ENCODE measurements at regions not wholly inside any gene's neighbourhood (a gene's known extent, or its start where the extent isn't known, plus 50 kb on each side); places are given as distances from the start of the nearest gene placed in this dataset.

DNA sequence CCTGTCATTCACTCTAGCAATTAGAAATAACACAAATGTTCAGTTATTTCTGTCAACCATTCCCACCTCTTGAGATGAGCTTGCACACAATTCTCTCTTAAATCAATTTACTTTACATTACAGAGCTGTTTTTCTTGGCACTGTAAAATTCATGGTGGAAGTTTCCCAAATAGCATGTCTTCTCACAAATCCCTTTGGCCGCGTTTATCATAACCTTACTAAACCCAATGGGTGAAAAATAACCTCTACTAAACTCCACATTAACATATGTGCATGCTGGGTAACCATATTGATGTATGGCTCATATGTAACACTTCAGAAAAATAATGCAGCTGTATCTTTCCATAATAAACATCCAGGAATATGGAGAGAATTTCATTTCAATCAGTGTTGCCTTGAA is 75.5 kb upstream of the SULT1C3 start:
- TF ChIP-seq, protein P1, sequence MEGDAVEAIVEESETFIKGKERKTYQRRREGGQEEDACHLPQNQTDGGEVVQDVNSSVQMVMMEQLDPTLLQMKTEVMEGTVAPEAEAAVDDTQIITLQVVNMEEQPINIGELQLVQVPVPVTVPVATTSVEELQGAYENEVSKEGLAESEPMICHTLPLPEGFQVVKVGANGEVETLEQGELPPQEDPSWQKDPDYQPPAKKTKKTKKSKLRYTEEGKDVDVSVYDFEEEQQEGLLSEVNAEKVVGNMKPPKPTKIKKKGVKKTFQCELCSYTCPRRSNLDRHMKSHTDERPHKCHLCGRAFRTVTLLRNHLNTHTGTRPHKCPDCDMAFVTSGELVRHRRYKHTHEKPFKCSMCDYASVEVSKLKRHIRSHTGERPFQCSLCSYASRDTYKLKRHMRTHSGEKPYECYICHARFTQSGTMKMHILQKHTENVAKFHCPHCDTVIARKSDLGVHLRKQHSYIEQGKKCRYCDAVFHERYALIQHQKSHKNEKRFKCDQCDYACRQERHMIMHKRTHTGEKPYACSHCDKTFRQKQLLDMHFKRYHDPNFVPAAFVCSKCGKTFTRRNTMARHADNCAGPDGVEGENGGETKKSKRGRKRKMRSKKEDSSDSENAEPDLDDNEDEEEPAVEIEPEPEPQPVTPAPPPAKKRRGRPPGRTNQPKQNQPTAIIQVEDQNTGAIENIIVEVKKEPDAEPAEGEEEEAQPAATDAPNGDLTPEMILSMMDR (IDR thresholded peaks at IDR 0.05; ENCODE audit: borderline replicate concordance, insufficient read depth, low read depth, low read length) = no peak
- no peak overlapping the region for H3K4me3 ChIP-seq (ENCODE audit: low read depth, low read length)

DNA sequence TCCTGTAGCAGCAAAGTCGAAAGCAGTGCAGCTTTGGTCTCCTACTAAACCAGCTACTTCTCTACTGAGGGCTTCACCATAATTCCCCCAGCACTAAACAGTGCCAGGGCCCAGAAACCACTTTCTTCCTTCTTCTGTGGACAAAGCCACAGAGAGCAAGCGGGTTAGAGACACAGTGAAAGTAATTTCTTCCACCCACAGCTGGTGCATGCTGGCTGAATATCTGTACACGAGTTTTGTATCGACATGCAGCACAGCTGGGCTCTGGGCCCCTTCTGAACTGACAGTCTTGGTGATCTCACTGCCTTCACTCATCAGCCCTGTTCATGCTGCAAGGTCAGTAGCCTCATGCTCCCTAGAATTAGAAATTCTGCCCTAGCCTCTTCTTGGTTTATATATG is 74.0 kb upstream of the SULT1C3 start:
- TF ChIP-seq, protein P1 (IDR thresholded peaks at IDR 0.05; ENCODE audit: borderline replicate concordance, insufficient read depth, low read depth, low read length) = no peak
- H3K4me3 ChIP-seq (ENCODE audit: low read depth, low read length) = no peak overlapping the region

DNA sequence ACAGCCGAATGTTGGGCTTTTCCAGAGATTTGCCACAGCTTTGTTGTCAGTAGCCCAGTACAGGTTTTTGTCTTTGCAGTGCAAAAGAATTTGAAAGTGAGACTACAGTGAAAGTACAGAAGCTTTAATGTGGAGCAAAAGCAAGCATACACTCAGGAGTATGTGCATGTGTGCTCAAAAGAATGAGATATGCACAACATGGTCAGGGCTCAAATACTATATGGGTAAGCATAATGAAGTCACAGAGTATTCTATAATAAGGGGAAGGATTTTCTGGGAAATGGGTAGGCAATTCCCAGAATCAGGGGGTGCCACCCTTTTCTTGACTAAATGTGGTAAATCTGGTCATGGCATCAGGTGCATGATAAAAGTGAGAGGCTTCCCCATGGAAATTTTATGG is 72.1 kb upstream of the SULT1C3 start:
- TF ChIP-seq, protein P1 (IDR thresholded peaks at IDR 0.05; ENCODE audit: borderline replicate concordance, insufficient read depth, low read depth, low read length) = no peak
- H3K4me3 ChIP-seq (ENCODE audit: low read depth, low read length) = no peak overlapping the region

DNA sequence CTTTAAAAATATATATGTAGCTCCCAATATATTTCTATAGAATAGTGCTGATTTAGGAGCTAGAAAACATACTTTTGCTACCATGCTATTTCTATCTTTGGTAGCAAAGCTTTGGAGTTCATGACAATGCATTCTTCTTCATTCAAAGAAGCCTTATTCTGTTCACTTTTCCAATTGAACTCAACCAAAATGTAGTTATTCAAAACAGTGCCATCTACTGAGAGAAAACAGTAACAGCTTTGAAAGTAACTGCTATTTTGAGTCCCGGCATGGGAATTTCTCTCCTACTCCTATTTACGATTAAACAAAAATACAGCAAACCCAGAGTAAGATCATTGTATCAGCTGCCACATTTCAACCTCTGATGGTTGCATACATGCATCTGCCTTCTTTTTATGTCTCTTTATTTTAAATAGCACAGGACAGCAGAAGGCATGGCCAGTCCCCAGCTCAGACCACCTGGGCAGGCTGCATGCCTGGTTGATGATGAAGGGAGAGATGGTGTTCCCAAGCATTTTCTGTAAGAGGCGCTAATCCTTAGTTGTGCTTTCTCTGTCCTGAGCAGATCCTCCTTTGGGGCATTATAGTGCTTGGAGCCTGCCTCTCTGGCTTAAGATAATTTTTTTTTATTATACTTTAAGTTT is 69.7 kb upstream of the SULT1C3 start:
- H3K4me3 ChIP-seq (ENCODE audit: low read depth, low read length) = no peak overlapping the region
- TF ChIP-seq, protein P1 (IDR thresholded peaks at IDR 0.05; ENCODE audit: borderline replicate concordance, insufficient read depth, low read depth, low read length) = peak; percentile 41; the same call in 1 of the 2 replicates

DNA sequence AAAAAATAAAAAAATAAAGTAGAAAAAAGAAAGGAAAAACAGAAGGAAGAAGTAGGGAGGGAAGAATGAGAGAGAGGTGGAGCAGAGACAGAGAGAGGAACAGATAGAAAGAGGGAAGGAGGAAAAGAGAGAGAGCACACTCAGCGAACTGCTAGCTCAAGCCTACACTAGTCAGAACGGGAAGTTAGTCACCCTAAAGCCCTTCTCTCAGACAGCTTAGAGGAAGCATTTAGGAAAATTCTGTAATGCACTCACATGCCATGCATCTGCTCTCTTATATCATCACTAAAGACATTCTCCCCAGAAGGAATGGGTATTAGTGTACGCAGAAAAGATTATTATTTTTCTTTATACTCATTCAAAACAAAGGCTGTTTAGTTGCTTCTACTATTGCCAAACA is 68.1 kb upstream of the SULT1C3 start:
- TF ChIP-seq, protein P1 (IDR thresholded peaks at IDR 0.05; ENCODE audit: borderline replicate concordance, insufficient read depth, low read depth, low read length) = no peak
- no peak overlapping the region for H3K4me3 ChIP-seq (ENCODE audit: low read depth, low read length)

DNA sequence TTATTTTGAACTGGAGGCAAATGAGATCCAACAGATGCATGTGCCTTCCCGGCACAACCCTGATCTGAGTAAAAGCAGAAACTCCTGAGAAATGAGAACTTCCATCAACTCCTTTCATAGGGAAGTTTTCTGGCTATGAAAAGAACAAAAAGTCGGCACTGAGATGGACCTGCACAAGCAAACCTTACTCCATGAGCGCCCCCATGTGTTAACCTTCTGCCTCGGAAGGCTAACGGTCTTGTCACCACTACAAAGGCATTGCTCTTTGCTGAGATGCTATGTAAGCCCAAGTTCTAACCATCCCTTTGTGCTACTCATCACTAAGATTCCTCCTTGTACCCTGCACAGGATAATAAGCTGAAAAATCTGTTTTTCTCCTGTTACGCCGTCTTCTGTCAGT is 57.3 kb upstream of the SULT1C3 start:
- no peak overlapping the region for H3K4me3 ChIP-seq (ENCODE audit: low read depth, low read length)
- TF ChIP-seq, protein P1 (IDR thresholded peaks at IDR 0.05; ENCODE audit: borderline replicate concordance, insufficient read depth, low read depth, low read length) = peak; percentile 41; the same call in 1 of the 2 replicates

DNA sequence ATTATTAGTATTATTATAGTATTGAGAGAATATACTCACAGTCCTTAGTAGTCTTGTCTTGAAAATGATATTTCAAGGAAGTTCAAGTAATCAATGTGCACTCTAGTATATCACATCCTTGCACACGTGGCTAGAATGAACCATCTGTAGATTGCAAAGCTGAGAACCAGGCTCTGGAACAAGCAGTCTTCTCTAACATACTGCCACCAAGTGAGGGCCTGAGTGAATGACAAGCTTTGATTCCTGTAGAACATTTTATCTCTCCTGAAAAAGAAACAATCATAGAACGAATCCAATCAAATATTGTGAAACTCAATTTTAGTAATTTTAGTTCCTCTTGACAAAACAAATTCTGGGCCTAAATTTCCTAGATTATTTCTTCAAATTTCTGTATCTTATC is 55.3 kb upstream of the SULT1C3 start:
- TF ChIP-seq, protein P1 (IDR thresholded peaks at IDR 0.05; ENCODE audit: borderline replicate concordance, insufficient read depth, low read depth, low read length) = peak; percentile 47; the same call in 1 of the 2 replicates
- no peak overlapping the region for H3K4me3 ChIP-seq (ENCODE audit: low read depth, low read length)

Data from GM12875 (cell line).